ENCODE measurements at regions not wholly inside any gene's neighbourhood (a gene's known extent, or its start where the extent isn't known, plus 50 kb on each side); places are given as distances from the start of the nearest gene placed in this dataset.

DNA sequence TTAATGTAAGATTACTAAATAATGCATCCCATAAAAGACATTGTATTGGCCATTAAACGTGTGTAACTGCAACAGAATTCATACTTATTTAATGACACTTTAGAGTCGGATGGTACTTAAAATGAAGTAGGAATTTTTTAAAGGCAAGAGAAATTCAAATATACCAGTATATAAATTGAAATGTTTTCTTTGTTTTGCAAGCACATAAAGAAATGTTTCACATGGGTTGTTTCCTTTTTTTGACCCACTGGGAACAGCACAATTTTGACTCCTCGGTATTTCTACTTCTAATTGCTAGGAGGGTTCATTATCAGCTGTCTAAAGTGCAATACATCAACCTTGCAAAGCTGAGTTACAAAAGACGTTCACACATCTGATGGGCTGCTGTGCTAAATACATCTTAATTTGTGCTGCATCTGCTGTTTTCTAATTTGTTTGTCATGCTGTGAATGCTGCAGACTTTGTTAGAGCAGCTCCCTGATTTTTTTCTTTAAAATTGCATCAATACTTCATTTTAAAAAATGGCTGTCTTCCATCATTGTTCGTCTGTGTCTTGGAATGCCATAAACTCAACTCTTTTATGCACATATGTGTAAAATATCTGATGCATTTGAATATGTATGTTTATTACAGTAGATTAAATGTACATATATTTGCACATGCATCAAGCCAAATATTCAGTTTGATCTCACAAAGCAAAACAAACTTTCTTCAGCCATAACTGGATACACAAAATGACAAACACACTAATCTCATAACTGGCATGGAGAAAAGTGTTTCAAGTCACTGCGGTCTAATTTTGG, 454.0 kb upstream of the GRAMD2B start:
- 10% methylated on average over 6 of the region's 6 CpGs for WGBS (ENCODE audit: insufficient coverage, insufficient replicate concordance, low lambda C conversion rate, missing lambda C conversion rate)
- in situ Hi-C loops (cut with MboI) (no loop called here), intact Hi-C loops (cut with micrococcal nuclease; ENCODE audit: unreplicated experiment) (no loop called here)
- ATAC-seq (no peak), FAIRE-seq (no peak), DNase-seq (ENCODE audit: low read depth, low spot score) (no peak)
- H3K4me2 ChIP-seq (ENCODE audit: control insufficient read depth, insufficient read depth): no peak overlapping the region
- SMC1A ChIA-PET (ENCODE audit: uncharacterized antibody, unreplicated experiment): no interaction called here
- H3K4me1 ChIP-seq (ENCODE audit: control insufficient read depth, insufficient read depth, low read length): no peaks in the 10 kb centered on the region
- no peak for TF ChIP-seq TCF7 (IDR thresholded peaks at IDR 0.05; ENCODE audit: borderline replicate concordance)
- TF ChIP-seq NBN (IDR thresholded peaks at IDR 0.05): no peak
- TF ChIP-seq SMAD1 (IDR thresholded peaks at IDR 0.05; ENCODE audit: low read depth, partially characterized antibody): no peak
- no peak for TF ChIP-seq ASH2L (IDR thresholded peaks at IDR 0.05; ENCODE audit: borderline replicate concordance, low read depth)
- no peak for TF ChIP-seq CBFB (IDR thresholded peaks at IDR 0.05; ENCODE audit: low read depth)
- TF ChIP-seq NRF1 (conservative IDR thresholded peaks at IDR 0.05; ENCODE audit: low read depth, low read length): no peak
- no peak for TF ChIP-seq KAT2A (conservative IDR thresholded peaks at IDR 0.05; ENCODE audit: control insufficient read depth, low read depth, low read length)
- RAD21 ChIA-PET (ENCODE audit: unreplicated experiment): no interaction called here
- H3K27ac ChIP-seq (ENCODE audit: control insufficient read depth, insufficient read depth): no peak overlapping the region
- no TSS peak for BruUV-seq (replicated peaks)
- H3K27me3 ChIP-seq (replicated peaks in 1 of 2; ENCODE audit: control insufficient read depth in 2 of 2, insufficient read depth in 2 of 2, low read length in 1 of 2): no peaks in the 10 kb centered on the region
- H3K9ac ChIP-seq (ENCODE audit: control insufficient read depth, insufficient read depth, low read length): no peak overlapping the region
- POLR2A ChIA-PET: no interaction called here
- H3K9me3 ChIP-seq (replicated peaks; ENCODE audit: control insufficient read depth, insufficient read depth, low read length): no peaks in the 10 kb centered on the region
- no peaks in the 10 kb centered on the region for H3K36me3 ChIP-seq (ENCODE audit: control insufficient read depth in 2 of 2, insufficient read depth in 2 of 2, low read length in 1 of 2)
- CTCF ChIA-PET: no interaction called here
- H3K79me2 ChIP-seq (ENCODE audit: control insufficient read depth, insufficient read depth, low read length): no peaks in the 10 kb centered on the region
- no peak overlapping the region for H3K4me3 ChIP-seq
- no peaks in the 10 kb centered on the region for H4K20me1 ChIP-seq (ENCODE audit: control insufficient read depth, insufficient read depth)
- H2AFZ ChIP-seq (ENCODE audit: control insufficient read depth, low read depth, low read length): no peak overlapping the region

GRCh38 chr5:125969814-125970171, 453.4 kb upstream of the GRAMD2B start:
- Histone ChIP-seq H3K36me3 (ENCODE audit: control insufficient read depth in 2 of 2, insufficient read depth in 2 of 2, low read length in 1 of 2) (no peaks in the 10 kb centered on the region), H3K4me2 (ENCODE audit: control insufficient read depth, insufficient read depth) (no peak overlapping the region), H4K20me1 (ENCODE audit: control insufficient read depth, insufficient read depth) (no peaks in the 10 kb centered on the region), H3K9me3 (replicated peaks; ENCODE audit: control insufficient read depth, insufficient read depth, low read length) (no peaks in the 10 kb centered on the region), H2AFZ (ENCODE audit: control insufficient read depth, low read depth, low read length) (no peak overlapping the region), H3K27ac (ENCODE audit: control insufficient read depth, insufficient read depth) (no peak overlapping the region), H3K79me2 (ENCODE audit: control insufficient read depth, insufficient read depth, low read length) (no peaks in the 10 kb centered on the region), H3K4me3 (no peak overlapping the region), H3K4me1 (ENCODE audit: control insufficient read depth, insufficient read depth, low read length) (no peaks in the 10 kb centered on the region), H3K27me3 (replicated peaks in 1 of 2; ENCODE audit: control insufficient read depth in 2 of 2, insufficient read depth in 2 of 2, low read length in 1 of 2) (no peaks in the 10 kb centered on the region), H3K9ac (ENCODE audit: control insufficient read depth, insufficient read depth, low read length) (no peak overlapping the region)
- TF ChIP-seq FOXM1 (IDR thresholded peaks at IDR 0.05; ENCODE audit: low read depth, low read length) (no peak), POU2F2 (IDR thresholded peaks at IDR 0.05; ENCODE audit: borderline replicate concordance, low read depth, low read length) (no peak)
- intact Hi-C loops (cut with micrococcal nuclease; ENCODE audit: unreplicated experiment): no loop called here
- WGBS (ENCODE audit: insufficient coverage, insufficient replicate concordance, low lambda C conversion rate, missing lambda C conversion rate): 0% methylated on average over 1 of the region's 1 CpG
- POLR2A ChIA-PET: no interaction called here
- in situ Hi-C loops (cut with MboI): no loop called here
- SMC1A ChIA-PET (ENCODE audit: uncharacterized antibody, unreplicated experiment): interaction anchor here (0.5 kb wide), 1 partner anchor 24 kb away, joined by 3 read pairs; no protein-coding TSS in a partner anchor
- no TSS peak for BruUV-seq (replicated peaks)
- DNase-seq (ENCODE audit: low read depth, low spot score): no peak
- RAD21 ChIA-PET (ENCODE audit: unreplicated experiment): no interaction called here
- no peak for ATAC-seq
- CTCF ChIA-PET: no interaction called here
- no peak for FAIRE-seq

Data from GM12878 (cell line).